ENCODE measurements at regions not wholly inside any gene's neighbourhood (a gene's known extent, or its start where the extent isn't known, plus 50 kb on each side); places are given as distances from the start of the nearest gene placed in this dataset.

DNA sequence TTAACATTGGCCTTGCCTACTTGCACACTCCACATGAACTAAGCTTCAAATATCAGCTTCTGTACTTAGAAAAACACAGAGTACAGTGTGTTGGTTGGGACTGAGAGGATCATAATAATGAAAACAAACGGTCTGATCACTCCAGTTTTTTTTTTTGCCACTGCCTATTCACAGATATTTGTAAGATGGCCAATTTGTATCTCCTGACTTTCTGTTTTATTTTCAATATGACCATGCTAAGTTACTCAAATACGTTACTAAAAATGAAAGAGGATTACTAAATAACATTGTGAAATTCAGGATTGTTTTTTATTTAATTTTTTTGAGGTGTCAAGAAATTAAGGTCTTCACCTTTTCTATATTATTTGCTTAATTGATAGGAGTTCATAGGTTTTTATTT lies 595.1 kb downstream of the TUSC7 start:
- DNase-seq (ENCODE audit: low read depth), result no peak

DNA sequence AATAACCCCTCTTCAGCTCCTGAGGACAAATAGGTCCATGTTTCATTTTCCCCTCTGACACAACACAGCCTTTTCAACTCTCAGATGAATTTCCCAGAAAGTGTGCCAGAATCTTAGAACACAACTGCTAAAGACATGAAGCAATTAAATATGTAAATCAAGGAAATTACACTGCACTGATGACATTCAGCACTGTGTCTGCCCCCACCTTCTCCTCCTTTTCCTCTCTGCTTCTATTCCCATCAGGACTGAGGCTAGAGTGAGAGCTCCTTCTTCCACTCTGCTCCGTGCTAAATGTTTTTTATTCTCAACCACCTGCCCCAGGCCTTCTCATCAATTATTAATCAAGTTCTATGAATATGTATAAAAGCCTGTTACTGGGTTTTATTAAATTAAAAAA lies 596.1 kb downstream of the TUSC7 start:
- DNase-seq (ENCODE audit: low read depth), result no peak

- DNase-seq (ENCODE audit: low read depth), result no peak
These were observed 596.7 kb downstream of the TUSC7 start for GRCh38 chr3:117306299-117306698.

- DNase-seq (ENCODE audit: low read depth), result no peak
These were observed 598.8 kb downstream of the TUSC7 start for GRCh38 chr3:117308353-117308752.

- DNase-seq (ENCODE audit: low read depth), result no peak
These were observed 599.2 kb downstream of the TUSC7 start for GRCh38 chr3:117308756-117309155.

- no peak for DNase-seq (ENCODE audit: low read depth)
These were observed 601.0 kb downstream of the TUSC7 start for GRCh38 chr3:117310536-117310935.

DNA sequence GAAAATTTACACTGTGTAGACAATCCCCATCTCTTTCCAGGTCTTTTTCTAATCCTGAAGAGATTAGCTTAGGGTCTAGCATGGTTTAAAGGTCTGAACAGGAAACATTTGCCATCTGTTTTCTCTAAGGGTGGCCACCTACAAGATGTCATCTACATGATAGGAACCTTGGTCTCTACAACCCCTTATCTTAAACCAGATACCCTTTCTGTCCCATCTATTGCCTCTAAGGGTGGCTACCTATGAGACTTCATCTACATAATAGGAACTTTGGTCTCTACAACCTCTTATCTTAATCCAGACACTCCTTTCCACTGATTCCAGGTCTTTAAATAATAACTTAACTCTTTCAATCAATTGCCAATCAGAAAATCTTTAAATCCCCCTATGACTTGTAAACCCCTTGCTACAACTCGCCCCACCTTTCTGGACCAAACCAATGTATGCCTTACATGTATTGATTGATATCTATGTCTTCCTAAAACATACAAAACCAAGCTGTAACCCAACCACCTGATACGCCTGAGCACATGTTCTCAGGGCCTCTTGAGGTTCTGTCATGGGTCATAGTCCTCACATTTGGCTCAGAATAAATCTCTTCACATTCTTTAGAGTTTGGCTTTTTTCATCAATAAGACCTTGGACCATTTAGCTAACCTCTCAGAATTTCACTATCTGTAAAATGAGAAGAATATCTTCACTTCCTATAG lies 605.0 kb downstream of the TUSC7 start:
- DNase-seq (ENCODE audit: low read depth), result no peak

GRCh38 chr3:117322866-117323265 lies 613.3 kb downstream of the TUSC7 start:
- no peak for DNase-seq (ENCODE audit: low read depth)

GRCh38 chr3:117346901-117347300 lies 637.3 kb downstream of the TUSC7 start:
- no peak for DNase-seq (ENCODE audit: low read depth)

DNA sequence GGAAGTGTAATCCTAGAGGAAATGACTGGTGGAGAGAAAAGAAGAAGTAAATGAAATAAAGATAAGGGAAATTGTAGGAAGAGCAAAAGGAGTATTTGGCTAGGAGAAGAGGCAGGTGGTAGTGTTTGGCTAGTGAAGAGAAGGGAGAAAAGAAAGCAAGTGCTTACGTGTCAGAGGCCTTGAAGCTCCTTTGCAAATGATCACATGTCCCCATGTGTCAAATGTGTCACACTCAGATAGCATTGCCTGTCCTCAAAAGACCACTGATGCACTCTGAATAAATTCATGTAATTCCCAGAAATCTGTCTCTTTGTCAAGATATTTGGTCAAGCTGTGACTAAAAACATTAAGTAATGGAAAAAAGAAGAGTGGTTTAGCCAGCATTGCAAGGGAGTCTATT lies 639.3 kb downstream of the TUSC7 start:
- DNase-seq (ENCODE audit: low read depth), result no peak

GRCh38 chr3:117349566-117349965 lies 640.0 kb downstream of the TUSC7 start:
- DNase-seq (ENCODE audit: low read depth), result no peak

DNA sequence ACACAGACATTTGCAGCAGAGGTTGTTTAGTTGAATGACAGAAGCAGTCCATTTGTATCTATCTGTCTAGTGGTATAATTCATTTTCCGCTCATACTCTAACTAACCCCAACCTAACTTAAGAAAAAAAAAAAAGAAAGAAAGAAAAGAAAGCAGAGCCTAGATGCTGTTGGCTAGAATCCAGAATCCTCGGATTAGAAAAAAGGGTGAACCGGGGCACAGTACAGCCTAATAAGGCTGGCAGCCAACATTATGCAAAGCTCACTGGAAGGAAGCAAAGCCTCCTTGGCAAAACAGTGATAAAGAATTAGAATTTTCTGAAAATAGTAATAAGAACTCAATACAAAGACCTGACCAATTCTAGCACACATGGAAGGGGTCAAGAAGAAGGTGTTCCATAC lies 640.8 kb downstream of the TUSC7 start:
- DNase-seq (ENCODE audit: low read depth), result no peak

GRCh38 chr3:117355566-117355965 lies 646.0 kb downstream of the TUSC7 start:
- DNase-seq (ENCODE audit: low read depth), result no peak

DNA sequence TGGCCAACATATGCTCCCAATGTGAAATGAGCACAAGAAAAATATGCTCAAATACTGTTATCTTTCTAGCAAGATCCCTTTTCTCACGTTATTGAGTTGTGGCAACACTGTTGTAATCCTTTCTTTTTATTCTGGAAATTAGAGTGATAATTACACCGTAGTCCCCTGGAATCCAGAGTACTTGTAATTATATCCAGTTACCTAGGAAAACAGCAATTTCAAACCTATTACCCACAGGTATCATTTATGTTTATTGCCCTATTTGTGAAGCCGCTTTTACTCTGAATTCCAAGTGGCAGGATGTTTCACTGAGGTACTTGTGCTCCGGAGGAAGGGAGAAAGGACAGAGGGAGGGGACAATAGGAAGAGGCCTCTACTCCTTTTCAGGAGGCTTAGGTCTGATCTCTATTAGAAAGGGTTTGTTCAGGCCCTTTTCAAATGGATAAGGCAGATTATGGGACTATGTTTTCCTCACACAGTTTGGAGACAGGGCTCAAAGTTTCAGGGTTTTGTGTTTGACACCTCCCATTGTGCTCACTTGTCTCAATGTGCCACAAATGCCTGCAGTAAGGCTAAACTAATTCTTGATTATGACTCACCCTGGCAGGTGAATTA lies 646.6 kb downstream of the TUSC7 start:
- DNase-seq (ENCODE audit: low read depth), result no peak

- no peak for DNase-seq (ENCODE audit: low read depth)
These were observed 649.2 kb downstream of the TUSC7 start for GRCh38 chr3:117358717-117359314.

DNA sequence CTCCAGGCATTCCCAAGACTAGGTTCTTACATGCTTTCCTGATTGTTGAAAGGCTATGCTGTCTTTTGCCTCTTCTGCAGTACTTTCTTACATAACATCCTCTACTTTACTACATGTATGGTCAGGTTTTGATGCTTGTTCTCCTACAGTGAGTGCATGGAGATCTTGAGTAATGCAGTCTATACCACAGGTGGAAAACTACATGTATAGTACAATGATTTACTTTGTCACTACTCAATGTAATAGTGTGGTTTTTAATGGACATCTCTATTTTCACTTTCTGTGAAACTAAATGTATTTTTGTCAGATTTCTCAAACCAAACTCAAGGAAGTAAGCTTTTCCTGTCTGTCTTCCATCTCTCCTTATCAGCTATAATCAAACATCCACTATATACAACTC lies 657.0 kb downstream of the TUSC7 start:
- no peak for DNase-seq (ENCODE audit: low read depth)

GRCh38 chr3:117367861-117368260 lies 658.3 kb downstream of the TUSC7 start:
- no peak for DNase-seq (ENCODE audit: low read depth)

DNA sequence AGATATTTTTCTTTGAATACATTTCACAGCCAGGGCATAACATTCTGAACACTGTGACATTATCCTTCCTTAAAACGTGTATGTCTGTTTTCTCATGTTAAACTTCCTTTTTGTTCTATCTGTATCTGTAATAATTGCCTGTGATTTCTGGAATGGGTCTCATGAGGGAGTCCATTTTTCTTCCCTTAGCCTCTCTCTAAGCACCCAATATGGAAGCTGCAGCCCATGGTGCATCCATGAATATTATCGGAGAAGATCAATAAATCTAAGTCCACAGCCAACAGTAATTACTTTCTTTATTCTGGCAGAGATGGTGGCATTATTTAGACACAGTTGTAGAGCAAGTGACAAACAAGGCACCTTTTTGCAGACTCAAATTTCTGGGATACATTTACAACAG lies 671.1 kb downstream of the TUSC7 start:
- DNase-seq (ENCODE audit: low read depth), result no peak

- DNase-seq (ENCODE audit: low read depth), result no peak
These were observed 683.5 kb downstream of the TUSC7 start for GRCh38 chr3:117393119-117393518.

GRCh38 chr3:117398141-117398899 lies 688.7 kb downstream of the TUSC7 start:
- DNase-seq (ENCODE audit: low read depth), result no peak

- peak; percentile 16 for DNase-seq (ENCODE audit: low read depth)
These were observed 689.9 kb downstream of the TUSC7 start for GRCh38 chr3:117399311-117400078.

DNA sequence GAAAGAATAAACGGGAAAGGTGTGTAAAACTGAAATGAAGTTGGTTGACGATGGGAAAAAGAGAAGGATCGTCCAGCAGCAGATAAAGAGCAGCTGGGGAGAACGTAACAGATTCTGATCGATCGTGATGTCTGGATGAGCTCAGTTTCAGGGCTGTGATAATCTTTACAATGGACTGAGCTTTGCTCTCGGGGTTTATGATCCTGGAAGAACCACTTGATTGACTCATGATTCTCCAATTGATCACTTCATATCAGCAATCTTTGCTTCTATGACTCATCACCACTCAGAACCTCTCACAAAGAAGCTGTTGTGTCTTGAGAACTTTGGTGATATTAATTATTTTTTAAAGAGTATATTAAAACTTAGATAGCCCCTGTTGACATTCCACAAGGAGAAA lies 690.7 kb downstream of the TUSC7 start:
- no peak for DNase-seq (ENCODE audit: low read depth)

Measured in GM04504 (cell line).